VCaP (cell line): ENCODE measurements at regions not wholly inside any gene's neighbourhood (a gene's known extent, or its start where the extent isn't known, plus 50 kb on each side); places are given as distances from the start of the nearest gene placed in this dataset.

Experiments
- H3K27ac ChIP-seq: fragments of 450-650 bp; 2 replicates; pipeline ENCODE4 v1.5.1; 2017
- TF ChIP-seq, protein P1 (sequence below): fragments of 450-650 bp; conservative IDR thresholded peaks from 2 replicates; pipeline ENCODE4 v1.5.1; 2017; ENCODE audit warnings: mild to moderate bottlenecking, moderate library complexity

DNA sequence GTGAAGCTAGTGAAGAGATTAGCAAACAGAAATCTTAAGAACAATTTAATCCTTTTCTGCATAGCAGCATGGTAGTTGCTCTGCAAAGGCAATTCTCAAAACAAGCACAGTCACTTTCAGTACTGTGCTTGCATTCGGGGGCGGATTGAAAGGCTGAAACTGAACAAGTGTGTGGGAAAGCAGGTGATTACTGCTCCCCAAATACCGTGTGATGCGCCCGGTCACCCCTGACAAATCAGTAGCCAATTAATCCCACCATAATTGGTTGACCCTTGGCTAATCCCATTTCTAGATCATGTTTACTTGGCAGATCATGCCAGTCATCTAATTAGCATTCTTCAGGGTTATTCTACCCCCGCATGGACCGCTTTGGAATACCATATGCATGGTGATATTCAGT, 76.5 kb upstream of the ADRB1 start:
- no peak overlapping the region for H3K27ac ChIP-seq
- TF ChIP-seq, protein P1, sequence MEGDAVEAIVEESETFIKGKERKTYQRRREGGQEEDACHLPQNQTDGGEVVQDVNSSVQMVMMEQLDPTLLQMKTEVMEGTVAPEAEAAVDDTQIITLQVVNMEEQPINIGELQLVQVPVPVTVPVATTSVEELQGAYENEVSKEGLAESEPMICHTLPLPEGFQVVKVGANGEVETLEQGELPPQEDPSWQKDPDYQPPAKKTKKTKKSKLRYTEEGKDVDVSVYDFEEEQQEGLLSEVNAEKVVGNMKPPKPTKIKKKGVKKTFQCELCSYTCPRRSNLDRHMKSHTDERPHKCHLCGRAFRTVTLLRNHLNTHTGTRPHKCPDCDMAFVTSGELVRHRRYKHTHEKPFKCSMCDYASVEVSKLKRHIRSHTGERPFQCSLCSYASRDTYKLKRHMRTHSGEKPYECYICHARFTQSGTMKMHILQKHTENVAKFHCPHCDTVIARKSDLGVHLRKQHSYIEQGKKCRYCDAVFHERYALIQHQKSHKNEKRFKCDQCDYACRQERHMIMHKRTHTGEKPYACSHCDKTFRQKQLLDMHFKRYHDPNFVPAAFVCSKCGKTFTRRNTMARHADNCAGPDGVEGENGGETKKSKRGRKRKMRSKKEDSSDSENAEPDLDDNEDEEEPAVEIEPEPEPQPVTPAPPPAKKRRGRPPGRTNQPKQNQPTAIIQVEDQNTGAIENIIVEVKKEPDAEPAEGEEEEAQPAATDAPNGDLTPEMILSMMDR = no peak

DNA sequence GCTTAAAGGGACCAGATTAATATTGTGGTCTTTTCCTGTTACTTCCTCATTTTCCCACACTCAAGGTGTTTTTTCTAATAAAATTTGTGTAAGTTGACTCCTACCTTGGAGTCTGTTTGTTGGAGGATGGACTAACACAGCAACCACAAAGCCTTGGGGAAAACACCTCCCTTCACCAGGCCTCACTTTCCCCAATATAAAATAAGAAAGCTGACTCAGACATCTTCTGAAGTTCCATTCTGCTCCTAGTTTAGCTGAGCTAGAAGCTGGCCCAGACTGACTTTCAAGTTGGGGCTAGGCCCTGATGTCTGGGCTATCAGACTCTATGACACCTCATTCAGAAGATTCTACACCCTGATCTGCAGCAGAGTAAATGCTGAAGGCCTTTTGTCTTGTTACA, 73.0 kb upstream of the ADRB1 start:
- TF ChIP-seq, protein P1 = no peak
- no peak overlapping the region for H3K27ac ChIP-seq

DNA sequence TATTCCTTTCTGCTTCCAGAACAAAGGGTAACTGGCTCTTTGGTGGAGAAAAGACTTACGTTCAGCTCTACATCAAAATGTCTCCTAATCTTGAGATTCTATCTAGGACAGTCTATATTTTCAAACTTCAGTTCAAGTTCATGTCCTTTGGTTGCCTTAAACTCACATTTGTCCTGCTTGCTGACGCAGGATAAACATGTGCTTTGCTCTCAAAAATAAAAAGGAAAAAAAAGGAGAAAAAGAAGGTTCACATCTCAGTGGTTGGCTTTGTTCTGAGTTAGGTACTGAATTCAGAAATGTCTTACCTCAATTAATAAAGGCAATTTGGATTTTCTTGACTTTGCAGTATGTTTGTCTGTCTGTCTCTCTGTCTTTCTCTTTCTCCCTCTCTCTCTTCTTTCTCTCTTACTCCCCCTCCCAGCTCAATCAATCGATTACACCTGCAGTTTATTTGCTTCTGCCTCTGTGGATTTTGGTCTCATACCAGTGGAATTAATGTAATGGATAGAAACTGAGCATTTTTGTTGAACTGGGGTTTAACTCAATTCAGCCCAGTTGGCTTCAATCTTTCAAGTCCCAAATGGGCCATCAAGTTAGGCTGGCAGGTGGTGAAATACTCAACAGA, 72.2 kb upstream of the ADRB1 start:
- no peak overlapping the region for H3K27ac ChIP-seq
- TF ChIP-seq, protein P1 = no peak

DNA sequence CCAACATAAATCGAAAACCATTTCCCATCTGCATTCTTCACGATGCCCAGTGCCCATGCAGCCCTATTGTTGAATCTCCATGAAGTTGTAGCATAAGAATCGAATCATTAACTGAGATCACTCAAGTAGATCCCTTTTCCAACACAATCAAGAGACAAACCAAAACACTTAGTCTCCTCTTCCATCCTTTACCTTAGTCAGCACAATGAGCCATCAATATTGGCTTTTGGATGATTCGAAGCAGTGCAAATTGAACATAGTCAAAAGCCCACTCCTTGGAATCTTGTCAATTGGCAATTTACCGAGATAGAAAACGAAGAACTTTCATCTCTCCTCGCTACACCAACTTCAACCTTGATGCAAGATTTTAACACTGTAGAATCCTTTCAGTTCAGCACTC, 66.5 kb upstream of the ADRB1 start:
- TF ChIP-seq, protein P1 = no peak
- H3K27ac ChIP-seq = no peak overlapping the region

DNA sequence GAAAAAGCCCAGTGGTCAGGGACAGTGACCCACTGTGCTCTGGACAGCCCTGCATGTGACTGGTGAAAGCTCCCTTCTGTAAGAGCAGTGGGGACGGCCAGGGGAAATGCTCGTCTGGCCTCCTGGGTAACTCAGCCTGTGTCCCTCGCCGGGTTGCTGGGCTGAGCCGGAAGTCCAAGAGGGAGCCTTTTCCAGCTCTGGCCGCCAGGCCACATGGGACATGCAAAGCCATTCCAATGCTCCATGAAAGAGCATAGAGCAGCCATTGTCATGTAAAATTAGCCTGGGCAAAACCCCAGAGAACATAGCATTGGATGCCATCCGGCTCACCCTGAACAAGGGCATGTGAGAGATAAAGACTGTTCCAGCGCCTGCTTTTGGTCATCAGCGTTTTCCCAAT, 64.9 kb upstream of the ADRB1 start:
- TF ChIP-seq, protein P1 = no peak

DNA sequence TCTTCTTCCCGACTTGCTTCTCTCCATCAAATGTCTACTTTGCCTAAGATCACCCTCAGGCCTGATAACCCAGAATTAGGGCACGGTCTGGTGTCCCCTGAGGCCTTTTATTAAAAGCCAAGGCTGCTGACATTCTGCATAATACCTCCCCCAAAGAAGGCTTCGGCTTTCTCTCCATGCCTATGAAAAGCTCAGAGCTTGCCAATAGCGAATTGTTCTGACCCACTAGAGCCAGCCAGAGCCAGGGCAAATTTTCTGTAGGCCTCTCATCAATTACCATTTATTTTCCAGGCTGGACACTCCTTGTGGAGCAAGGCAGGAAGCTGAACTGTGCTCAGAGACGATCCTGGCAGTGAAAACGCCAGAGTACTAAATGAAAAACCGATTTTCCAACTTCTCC, 64.3 kb upstream of the ADRB1 start:
- no peak overlapping the region for H3K27ac ChIP-seq
- TF ChIP-seq, protein P1 = no peak

More for the DNA sequence above, 64.9 kb upstream of the ADRB1 start:
- H3K27ac ChIP-seq = no peak overlapping the region

DNA sequence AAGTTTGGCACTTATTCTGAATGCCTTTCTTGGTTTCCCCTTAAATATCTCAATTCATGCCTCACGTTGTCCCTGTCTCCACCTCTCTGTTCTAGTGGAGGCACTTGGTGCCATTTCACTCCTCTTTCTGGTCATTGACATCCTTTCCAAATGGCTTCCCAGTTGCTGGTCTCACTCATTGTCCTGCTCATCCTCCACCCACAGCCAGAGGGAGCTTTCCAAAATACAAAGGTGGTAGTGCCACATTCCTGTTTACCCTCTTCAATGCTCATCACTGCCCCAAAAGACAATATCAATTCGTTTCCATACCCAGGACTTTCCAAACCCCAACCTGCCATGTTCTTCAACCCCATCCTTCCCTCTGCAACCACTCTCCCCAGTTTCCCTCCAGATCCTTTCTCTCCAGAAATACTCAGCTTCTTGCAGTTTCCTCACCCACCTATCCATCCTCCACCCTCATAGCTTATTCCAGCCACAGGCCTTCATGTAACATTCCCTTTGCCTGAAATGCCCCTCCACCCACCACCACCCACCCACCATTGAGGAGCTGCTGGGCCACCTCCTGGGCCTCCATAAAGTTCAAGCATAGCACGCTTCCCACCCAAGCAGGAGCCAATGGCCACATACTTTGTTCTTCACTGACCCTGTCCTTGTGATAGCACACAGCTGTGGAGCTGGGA, 63.1 kb upstream of the ADRB1 start:
- no peak overlapping the region for H3K27ac ChIP-seq
- TF ChIP-seq, protein P1 = peak; percentile 34
